Mesenteric fat pad (tissue), 1 donor: ENCODE measurements at regions not wholly inside any gene's neighbourhood (a gene's known extent, or its start where the extent isn't known, plus 50 kb on each side); places are given as distances from the start of the nearest gene placed in this dataset.
"Not testable (repeated sequence)": the region's sequence is repeated elsewhere in the genome, so short reads cannot be mapped to it uniquely, and the experiment has no call there.

ENCODE experiments used
- DNase-seq: peaks from one replicate; pipeline ENCODE4 v3.0.0-alpha.2; 2020; ENCODE audit warnings: low spot score
- donor health status: DM: yes; HTN: yes; CAD: no.

GRCh38 chr4:122973465-122973864, 51.1 kb upstream of the NUDT6 start:
- DNase-seq: no peak

- no peak for DNase-seq
Measured at GRCh38 chr4:122976111-122976510, 53.7 kb upstream of the NUDT6 start.

- DNase-seq: no peak
Measured at GRCh38 chr4:122977103-122977502, 54.7 kb upstream of the NUDT6 start.

GRCh38 chr4:122978109-122978508, 55.7 kb upstream of the NUDT6 start:
- no peak for DNase-seq

- no peak for DNase-seq
Measured at GRCh38 chr4:122978789-122979188, 56.4 kb upstream of the NUDT6 start.

GRCh38 chr4:122980860-122981259, 58.5 kb upstream of the NUDT6 start:
- no peak for DNase-seq

GRCh38 chr4:122988696-122989095, 66.3 kb upstream of the NUDT6 start:
- no peak for DNase-seq

- DNase-seq: no peak
Measured at GRCh38 chr4:122990891-122991290, 68.5 kb upstream of the NUDT6 start.

GRCh38 chr4:122992057-122992456, 69.7 kb upstream of the NUDT6 start:
- no peak for DNase-seq

GRCh38 chr4:122992641-122993040, 70.2 kb upstream of the NUDT6 start:
- no peak for DNase-seq

- no peak for DNase-seq
Measured at GRCh38 chr4:122996350-122996749, 74.0 kb upstream of the NUDT6 start.

GRCh38 chr4:122997463-122998101, 75.2 kb upstream of the NUDT6 start:
- DNase-seq: no peak

GRCh38 chr4:123004079-123004478, 81.7 kb upstream of the NUDT6 start:
- DNase-seq: not testable (repeated sequence)

GRCh38 chr4:123005126-123005525, 82.7 kb upstream of the NUDT6 start:
- DNase-seq: not testable (repeated sequence)

- DNase-seq: no peak
Measured at GRCh38 chr4:123007679-123008078, 85.3 kb upstream of the NUDT6 start.

- not testable (repeated sequence) for DNase-seq
Measured at GRCh38 chr4:123012416-123012815, 90.0 kb upstream of the NUDT6 start.

- DNase-seq: no peak
Measured at GRCh38 chr4:123014038-123014437, 91.6 kb upstream of the NUDT6 start.

- DNase-seq: no peak
Measured at GRCh38 chr4:123017078-123017477, 94.7 kb upstream of the NUDT6 start.

GRCh38 chr4:123017636-123018395, 95.4 kb upstream of the NUDT6 start:
- no peak for DNase-seq

GRCh38 chr4:123018396-123018775, 96.0 kb upstream of the NUDT6 start:
- no peak for DNase-seq

- no peak for DNase-seq
Measured at GRCh38 chr4:123020285-123020684, 97.9 kb upstream of the NUDT6 start.

- DNase-seq: no peak
Measured at GRCh38 chr4:123023647-123024046, 101.2 kb upstream of the NUDT6 start.

GRCh38 chr4:123024710-123025109, 102.3 kb upstream of the NUDT6 start:
- DNase-seq: no peak
